ENCODE measurements at regions not wholly inside any gene's neighbourhood (a gene's known extent, or its start where the extent isn't known, plus 50 kb on each side); places are given as distances from the start of the nearest gene placed in this dataset.

DNA sequence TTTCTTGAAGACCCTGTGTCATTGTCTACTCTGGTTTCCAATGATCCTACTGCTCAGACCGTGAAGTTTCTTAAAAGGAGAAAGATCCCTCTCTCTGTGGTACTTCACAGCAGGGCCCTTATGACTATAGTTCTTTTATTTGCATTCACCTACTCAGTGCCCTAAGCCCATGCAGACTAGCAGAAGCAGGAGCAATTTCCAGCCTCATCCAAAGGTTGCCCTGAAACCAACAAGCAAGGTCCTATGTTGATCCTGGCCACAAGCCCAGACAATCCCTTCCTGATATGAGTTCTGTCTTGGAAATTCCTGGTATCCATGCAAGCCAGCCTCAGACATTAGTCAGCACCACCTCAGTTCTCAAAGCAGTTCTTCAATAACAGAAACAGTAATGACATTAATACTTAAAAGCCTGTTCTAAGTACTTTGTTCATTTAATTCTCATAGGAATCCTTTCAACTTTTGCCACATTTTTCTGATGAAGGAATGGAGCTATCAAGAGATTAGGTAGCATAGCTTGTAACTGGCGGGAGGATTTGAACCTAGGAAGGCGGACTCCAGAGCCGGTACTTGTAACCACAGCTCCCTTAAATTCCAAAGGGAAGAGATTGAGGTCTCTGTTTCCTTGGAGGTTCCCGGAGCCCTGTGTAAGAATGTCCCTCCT, 58.1 kb upstream of the ST8SIA6 start:
- TF ChIP-seq, protein P1, sequence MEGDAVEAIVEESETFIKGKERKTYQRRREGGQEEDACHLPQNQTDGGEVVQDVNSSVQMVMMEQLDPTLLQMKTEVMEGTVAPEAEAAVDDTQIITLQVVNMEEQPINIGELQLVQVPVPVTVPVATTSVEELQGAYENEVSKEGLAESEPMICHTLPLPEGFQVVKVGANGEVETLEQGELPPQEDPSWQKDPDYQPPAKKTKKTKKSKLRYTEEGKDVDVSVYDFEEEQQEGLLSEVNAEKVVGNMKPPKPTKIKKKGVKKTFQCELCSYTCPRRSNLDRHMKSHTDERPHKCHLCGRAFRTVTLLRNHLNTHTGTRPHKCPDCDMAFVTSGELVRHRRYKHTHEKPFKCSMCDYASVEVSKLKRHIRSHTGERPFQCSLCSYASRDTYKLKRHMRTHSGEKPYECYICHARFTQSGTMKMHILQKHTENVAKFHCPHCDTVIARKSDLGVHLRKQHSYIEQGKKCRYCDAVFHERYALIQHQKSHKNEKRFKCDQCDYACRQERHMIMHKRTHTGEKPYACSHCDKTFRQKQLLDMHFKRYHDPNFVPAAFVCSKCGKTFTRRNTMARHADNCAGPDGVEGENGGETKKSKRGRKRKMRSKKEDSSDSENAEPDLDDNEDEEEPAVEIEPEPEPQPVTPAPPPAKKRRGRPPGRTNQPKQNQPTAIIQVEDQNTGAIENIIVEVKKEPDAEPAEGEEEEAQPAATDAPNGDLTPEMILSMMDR (IDR thresholded peaks at IDR 0.05; ENCODE audit: low read depth, low read length): no peak
- Histone ChIP-seq H3K4me3 (ENCODE audit: low read length) (no peak overlapping the region), H3K9me3 (ENCODE audit: insufficient read depth, low read length) (no peaks in the 10 kb centered on the region), H3K27me3 (ENCODE audit: low read depth, low read length) (no peaks in the 10 kb centered on the region), H3K79me2 (ENCODE audit: low read length) (no peaks in the 10 kb centered on the region), H3K4me2 (ENCODE audit: low read length) (peak overlapping the region; percentile 77), H3K9ac (ENCODE audit: low read length) (no peak overlapping the region), H2AFZ (ENCODE audit: low read depth, low read length) (no peak overlapping the region), H3K4me1 (ENCODE audit: low read length) (peaks cover 45% of the 10 kb centered on the region), H4K20me1 (ENCODE audit: insufficient read depth, low read length) (no peaks in the 10 kb centered on the region), H3K36me3 (replicated peaks; ENCODE audit: low read depth, low read length) (no peaks in the 10 kb centered on the region), H3K27ac (ENCODE audit: low read length) (no peak overlapping the region)

DNA sequence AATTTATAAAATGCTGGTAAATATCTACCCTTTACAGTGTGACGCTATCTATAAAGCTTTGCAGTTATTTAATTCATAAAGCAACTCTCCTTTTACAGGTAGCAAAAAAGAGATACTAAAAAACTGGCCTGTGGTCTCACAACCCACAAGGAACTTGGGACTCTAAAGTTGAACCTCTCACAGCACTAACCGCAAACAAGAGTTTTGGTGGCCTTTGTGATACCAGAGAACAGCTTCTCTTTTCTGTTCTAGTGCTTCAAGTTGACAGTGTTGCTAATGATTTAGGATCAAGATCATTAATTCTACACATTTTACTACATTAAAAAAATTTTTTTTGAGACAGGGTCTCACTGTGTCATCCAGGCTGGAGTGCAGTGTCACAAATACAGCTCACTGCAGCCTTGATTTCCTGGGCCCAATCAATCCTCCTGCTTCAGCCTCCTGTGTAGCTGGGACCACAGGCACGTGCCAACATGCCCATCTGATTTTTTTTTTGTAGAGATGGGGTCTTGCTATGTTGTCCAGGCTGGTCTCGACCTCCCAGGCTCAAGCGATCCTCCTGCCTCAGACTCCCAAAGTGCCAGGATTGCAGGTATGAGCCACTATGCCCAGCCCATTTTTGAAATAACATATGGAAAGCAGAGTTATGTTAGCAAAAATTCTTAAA, 56.0 kb upstream of the ST8SIA6 start:
- Histone ChIP-seq H3K4me1 (ENCODE audit: low read length) (peaks cover 52% of the 10 kb centered on the region), H3K9me3 (ENCODE audit: insufficient read depth, low read length) (no peaks in the 10 kb centered on the region), H3K79me2 (ENCODE audit: low read length) (no peaks in the 10 kb centered on the region), H3K36me3 (replicated peaks; ENCODE audit: low read depth, low read length) (no peaks in the 10 kb centered on the region), H4K20me1 (ENCODE audit: insufficient read depth, low read length) (no peaks in the 10 kb centered on the region), H3K27ac (ENCODE audit: low read length) (peak overlapping the region; percentile 88), H2AFZ (ENCODE audit: low read depth, low read length) (no peak overlapping the region), H3K9ac (ENCODE audit: low read length) (peak overlapping the region; percentile 47), H3K27me3 (ENCODE audit: low read depth, low read length) (no peaks in the 10 kb centered on the region), H3K4me2 (ENCODE audit: low read length) (peak overlapping the region; percentile 77), H3K4me3 (ENCODE audit: low read length) (0 out of 2 replicates have a peak overlapping the region, but pooled peaks have one; percentile 55)
- TF ChIP-seq EZH2phosphoT487 (IDR thresholded peaks at IDR 0.05; ENCODE audit: low read depth): no peak
- TF ChIP-seq, protein P1 (IDR thresholded peaks at IDR 0.05; ENCODE audit: low read depth, low read length): no peak

DNA sequence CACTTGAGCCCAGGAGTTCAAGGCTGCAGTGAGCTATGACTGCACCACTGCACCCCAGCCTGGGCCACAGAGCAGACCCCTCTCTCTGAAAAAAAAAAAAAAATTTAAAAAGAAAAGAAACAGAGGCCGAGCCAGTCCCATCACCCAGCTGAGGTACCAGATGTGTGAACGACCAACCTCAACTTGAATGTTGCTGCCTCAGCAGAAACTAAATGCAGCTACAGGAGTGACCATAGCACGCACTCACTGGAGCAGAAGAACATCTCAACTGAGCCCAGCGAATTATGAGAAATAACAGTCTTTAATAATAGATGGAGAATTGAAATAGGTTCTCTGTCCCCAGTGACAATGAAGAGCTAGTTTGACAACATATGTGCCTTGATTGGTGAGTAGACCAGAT, 53.1 kb upstream of the ST8SIA6 start:
- Histone ChIP-seq H3K4me2 (ENCODE audit: low read length) (no peak overlapping the region), H3K27ac (ENCODE audit: low read length) (no peak overlapping the region), H3K79me2 (ENCODE audit: low read length) (no peaks in the 10 kb centered on the region), H3K36me3 (replicated peaks; ENCODE audit: low read depth, low read length) (no peaks in the 10 kb centered on the region), H3K9ac (ENCODE audit: low read length) (no peak overlapping the region), H3K4me1 (ENCODE audit: low read length) (peaks cover 48% of the 10 kb centered on the region), H3K9me3 (ENCODE audit: insufficient read depth, low read length) (no peaks in the 10 kb centered on the region), H2AFZ (ENCODE audit: low read depth, low read length) (no peak overlapping the region), H3K4me3 (ENCODE audit: low read length) (no peak overlapping the region), H3K27me3 (ENCODE audit: low read depth, low read length) (no peaks in the 10 kb centered on the region), H4K20me1 (ENCODE audit: insufficient read depth, low read length) (no peaks in the 10 kb centered on the region)
- no peak for TF ChIP-seq EZH2phosphoT487 (IDR thresholded peaks at IDR 0.05; ENCODE audit: low read depth)
- TF ChIP-seq, protein P1 (IDR thresholded peaks at IDR 0.05; ENCODE audit: low read depth, low read length): no peak

DNA sequence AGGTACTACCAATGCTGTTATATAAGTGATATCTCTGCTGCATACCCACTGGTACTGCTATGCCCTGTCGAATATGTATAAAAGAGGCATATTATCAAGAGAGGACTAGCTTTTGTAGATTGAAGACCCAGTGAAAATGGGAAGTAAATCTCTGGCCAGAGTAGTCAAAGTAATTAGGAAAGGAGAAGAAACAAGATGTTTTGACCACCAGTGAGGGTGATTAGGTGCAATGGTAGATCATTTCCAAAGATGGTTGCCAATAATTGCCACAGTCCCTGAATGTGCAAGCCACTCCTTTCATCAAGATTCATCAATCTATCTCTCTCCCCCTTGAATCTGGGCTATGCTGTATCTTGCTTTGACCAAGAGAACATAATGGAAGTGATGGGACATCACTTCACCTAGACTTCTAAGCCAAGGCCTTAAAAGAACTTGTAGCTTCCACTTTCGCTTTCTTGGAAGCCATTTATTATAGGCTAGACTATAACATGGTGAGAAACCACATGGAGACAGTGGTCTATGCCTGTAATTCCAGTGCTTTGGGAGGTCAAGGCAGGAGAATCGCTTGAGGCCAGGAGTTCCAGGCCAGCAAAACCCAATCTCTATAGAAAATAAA, 52.6 kb upstream of the ST8SIA6 start:
- no peak overlapping the region for H3K27ac ChIP-seq (ENCODE audit: low read length)
- no peak overlapping the region for H3K9ac ChIP-seq (ENCODE audit: low read length)
- H3K4me2 ChIP-seq (ENCODE audit: low read length): no peak overlapping the region
- no peak overlapping the region for H3K4me3 ChIP-seq (ENCODE audit: low read length)
- H3K79me2 ChIP-seq (ENCODE audit: low read length): no peaks in the 10 kb centered on the region
- TF ChIP-seq EZH2phosphoT487 (IDR thresholded peaks at IDR 0.05; ENCODE audit: low read depth): no peak
- TF ChIP-seq, protein P1 (IDR thresholded peaks at IDR 0.05; ENCODE audit: low read depth, low read length): no peak
- H3K27me3 ChIP-seq (ENCODE audit: low read depth, low read length): no peaks in the 10 kb centered on the region
- H3K4me1 ChIP-seq (ENCODE audit: low read length): peaks cover 42% of the 10 kb centered on the region
- H2AFZ ChIP-seq (ENCODE audit: low read depth, low read length): no peak overlapping the region
- no peaks in the 10 kb centered on the region for H3K9me3 ChIP-seq (ENCODE audit: insufficient read depth, low read length)
- no peaks in the 10 kb centered on the region for H3K36me3 ChIP-seq (replicated peaks; ENCODE audit: low read depth, low read length)
- H4K20me1 ChIP-seq (ENCODE audit: insufficient read depth, low read length): no peaks in the 10 kb centered on the region

All from OCI-LY3 (cell line).